ENCODE measurements at regions not wholly inside any gene's neighbourhood (a gene's known extent, or its start where the extent isn't known, plus 50 kb on each side); places are given as distances from the start of the nearest gene placed in this dataset.

GRCh38 chr13:37270226-37271001 is 164.9 kb upstream of the CSNK1A1L start:
- TF ChIP-seq POLR2A (IDR thresholded peaks at IDR 0.05; ENCODE audit: low read length) (no peak), GATA1 (IDR thresholded peaks at IDR 0.05; ENCODE audit: low read depth, low read length) (no peak)
